NOMO-1 (cell line): ENCODE measurements at regions not wholly inside any gene's neighbourhood (a gene's known extent, or its start where the extent isn't known, plus 50 kb on each side); places are given as distances from the start of the nearest gene placed in this dataset.
A peak's percentile ranks its signal among the peaks of the same experiment; 100 is the strongest.

Experiments
- DNase-seq, 2 experiments: peaks; one replicate each; lab custom pipeline; 2025; ENCODE audit not compliant: unreplicated experiment in 2 of 2; lab: John Stamatoyannopoulos, UW

DNA sequence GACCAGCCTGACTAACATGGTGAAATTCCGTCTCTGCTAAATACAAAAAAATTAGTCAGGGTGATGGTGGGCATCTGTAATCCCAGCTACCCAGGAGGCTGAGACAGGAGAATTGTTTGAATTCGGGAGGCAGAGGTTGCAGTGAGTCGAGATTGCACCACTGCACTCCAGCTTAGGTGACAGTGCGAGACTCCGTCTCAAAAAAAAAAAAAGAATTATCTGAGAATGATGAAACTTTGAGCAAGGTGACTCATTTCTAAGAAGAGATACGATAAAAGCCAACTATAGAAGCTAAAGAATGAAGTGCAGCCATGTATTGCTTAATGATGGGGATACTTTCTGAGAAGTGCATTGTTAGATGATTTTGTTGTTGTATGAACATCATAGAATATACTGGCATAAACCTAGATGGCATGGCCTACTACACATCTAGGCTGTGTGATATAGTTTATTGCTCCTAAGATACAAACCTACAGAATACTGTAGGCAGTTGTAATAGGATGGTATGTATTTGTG is 64.7 kb downstream of the SNRPE start:
- DNase-seq, result peak in 1 of 2 experiments; percentile 68

DNA sequence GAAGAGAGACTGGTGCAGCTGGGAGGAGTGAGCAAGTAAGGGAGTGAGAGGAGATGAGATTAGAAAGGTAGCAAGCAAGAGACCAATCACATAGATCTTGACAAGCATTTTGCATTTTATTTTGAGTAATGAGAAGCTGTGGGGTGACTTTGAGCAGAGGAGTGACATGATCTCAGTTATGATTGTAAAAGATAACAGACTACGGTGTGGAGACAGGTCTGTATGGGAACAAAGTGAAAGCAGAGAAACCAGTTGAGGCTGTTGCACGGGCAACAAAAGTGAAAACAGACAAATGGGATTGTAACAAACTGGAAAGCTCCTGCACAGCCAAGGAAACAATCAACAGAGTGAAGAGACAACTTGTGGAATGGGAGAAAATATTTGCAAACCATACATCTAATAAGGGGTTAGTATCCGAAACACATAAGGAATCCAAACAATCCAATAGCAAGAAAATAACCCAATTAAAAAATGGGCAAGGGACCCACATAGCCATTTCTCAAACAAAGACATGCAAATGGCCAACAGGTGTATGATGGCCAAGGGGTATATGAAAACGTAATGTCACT is 68.4 kb downstream of the SNRPE start:
- DNase-seq, result no peak

DNA sequence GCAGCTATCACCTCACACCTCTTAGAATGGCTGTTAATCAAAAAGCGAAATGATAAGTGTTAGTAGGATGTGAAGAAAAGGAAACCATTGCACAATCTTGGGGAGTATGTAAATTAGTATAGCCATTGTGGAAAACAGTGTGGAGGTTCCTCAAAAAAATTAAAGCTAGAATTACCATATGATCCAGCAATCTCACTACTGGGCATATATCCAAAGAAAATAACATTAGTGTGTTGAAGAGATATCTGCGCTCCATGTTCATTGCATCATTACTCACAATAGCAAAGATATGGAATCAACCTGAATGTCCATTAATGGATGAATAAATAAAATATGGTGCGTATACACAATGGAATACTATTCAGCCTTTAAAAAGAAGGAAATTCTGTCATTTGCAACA is 68.9 kb downstream of the SNRPE start:
- peak; percentile 31 to 66 for DNase-seq

DNA sequence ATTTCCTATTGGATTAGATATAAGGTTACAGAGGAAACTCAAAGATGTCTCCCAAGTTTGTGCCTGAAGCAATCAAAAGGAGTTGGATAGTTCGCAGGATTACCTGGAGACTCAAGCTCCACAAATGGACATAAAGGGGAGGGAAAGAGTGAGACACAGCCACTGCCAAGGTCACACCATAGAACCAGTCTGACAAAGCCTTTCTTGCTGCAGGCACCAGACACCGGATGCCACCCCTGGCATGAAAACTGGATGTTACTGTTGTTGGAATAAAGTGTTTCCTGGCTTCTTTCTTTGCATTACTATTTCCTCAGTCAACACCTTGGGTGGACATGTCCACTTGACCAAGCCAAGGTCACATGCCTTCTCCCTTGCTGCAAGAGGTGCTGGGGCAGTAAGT is 70.6 kb downstream of the SNRPE start:
- DNase-seq, result no peak

DNA sequence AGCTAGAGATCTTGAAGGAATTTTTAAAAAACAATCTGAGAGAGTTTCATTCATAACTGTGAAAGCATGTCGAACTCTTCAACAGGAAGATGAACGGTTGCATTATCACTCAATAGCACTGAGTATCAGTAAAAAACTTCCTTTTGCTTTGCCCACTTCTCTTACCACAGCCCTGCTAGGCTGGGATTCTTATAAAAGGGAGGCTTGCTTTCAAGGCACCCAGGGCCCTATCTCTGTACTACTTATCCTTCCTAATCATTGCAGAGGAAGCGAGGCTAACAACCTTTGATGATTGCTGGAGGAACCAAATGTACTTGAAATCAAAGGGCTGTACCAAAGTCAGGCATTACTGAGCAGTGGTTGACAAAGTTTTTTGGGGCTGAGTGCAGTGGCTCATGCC is 71.2 kb downstream of the SNRPE start:
- no peak for DNase-seq

DNA sequence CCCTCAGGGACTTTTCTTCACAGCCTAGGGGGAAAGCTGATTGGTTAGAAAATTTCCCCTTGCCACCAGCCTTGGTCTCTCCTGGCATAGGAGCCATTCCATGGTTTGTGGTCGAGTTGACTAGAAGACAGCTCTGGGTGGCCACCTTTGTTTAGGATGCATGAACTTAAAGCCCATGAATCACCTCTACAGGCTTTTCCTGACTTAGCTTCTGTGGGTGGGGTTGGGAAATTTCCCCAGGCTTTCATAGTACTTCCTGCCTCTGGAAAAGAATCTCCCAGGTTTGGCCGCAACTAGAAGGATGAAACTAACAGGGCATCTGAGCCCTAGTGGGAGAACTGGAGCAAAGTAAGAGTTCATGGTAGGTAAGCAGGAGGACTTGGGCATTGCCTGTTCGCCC is 72.6 kb downstream of the SNRPE start:
- no peak for DNase-seq

DNA sequence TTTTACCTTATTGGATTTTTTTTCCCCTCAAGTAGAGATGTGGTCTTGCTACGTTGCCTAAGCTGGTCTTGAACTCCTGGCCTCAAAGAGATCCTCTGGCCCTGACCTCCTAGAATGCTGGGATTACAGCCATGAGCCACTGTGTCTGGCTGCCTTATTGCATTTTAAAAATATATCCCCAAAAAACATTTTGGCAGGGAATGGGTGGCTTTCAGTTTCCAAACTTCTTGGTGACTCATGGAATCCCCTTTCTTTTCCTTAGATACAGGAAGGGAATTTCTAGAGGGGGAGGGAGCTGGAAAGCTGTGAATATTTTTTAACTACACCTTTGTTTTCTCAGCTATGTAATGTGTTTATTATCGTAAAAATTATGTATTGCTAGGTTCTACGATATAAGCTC is 73.3 kb downstream of the SNRPE start:
- no peak for DNase-seq

DNA sequence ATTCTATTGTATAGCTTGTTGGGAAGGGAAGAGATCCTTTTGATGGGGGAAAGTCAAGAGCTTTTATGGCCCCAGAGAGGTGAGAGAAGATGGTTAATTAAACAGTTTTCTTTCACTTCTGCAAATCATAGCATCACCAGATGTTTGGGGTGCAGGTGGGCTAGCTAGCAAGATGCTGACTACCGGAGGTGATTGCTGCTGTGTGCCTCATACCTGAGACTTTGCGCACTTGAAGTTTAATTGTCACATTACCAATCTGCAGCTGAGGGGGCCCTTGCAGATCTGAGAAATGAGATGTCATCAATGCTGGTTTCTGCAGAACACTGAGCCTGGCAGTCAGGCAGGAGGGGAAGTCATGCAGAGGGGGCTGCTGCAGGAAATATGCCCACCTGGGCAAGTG is 73.9 kb downstream of the SNRPE start:
- no peak for DNase-seq

DNA sequence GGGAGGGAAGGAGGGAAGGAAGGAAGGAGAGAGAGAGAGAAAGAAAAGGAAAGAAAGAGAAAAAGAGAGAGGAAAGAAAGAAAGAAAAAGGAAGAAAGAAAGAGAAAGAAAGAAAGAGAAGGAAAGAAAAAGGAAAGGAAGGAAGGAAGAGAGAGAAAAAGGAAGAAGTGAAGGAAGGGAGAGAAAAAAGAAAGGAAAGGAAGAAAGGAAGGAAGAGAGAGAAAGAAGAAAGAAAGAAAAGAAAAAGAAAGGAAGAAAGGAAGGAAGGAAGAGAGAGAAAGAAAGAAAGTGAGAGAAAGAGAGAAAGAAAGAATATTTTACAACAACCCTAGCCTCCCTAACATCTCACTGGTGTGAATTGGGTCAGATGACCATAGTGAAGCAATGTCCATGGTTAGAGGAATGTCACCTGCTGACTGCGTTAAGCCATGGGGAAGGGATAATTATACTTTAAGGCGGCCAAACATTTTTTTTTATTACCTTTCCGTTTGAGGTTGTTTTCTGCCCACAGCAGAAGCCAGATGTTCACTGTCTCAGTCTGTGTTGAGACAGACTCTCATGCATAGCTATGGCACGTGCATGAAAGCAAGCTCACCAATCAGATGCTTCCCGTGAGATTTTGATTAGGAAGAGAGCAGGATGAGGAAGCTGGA is 76.4 kb downstream of the SNRPE start:
- peak; percentile 87 to 88 for DNase-seq

DNA sequence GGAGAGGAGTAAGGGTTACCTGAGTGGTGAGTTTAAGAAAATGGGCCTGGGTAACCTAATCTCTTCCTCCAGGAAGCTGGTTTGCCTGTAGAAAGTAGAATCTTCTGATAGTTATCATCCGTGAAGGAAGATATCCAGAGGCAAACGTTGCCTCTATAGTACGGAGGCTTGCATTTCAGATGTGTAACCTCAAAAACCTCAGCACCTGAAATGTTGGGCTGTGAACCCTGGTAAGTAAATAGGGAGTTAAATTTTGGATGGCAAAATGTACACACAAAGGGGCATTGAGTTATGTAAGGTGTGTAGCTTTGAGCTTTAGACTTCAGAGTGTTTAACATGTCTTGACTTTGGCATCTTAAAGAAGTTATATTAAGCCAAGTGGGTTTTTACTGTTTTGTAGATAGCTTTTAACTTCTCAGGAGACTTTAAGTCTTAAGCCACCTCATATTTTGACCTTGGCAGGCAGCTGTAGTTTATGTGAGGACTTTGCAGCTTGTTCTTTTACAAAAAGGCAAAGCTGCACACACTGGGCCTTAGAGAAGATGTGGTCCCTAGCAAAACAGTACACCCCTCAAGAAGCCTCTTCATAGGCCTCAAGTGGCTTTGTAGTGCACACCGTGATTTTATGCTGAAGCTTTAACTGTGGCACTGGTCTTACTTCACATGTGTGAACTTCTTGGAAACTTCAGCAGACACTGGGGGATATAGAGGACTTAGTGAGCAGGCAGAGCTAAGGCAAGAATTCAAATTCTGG is 83.4 kb downstream of the SNRPE start:
- DNase-seq, result no peak

DNA sequence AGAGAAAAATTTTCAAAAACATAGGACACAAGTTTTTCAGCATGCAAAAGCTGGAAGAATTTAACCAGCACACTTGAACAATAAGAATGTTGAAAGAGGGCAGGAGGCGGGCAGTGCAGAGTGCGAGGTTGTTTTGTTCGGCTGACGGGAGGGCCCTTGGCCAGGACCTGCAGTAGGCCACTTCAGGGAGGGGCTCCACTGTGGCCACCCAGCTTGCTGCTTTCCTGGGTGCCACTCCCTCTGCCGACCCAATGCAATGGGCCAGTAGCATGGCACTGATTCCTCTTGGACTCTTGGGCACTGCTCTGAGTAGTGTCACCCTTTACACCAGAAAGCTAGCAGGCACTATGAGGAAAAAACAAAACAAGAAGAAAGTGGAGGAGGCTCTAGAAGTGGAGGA is 92.9 kb downstream of the SNRPE start:
- DNase-seq, result no peak

DNA sequence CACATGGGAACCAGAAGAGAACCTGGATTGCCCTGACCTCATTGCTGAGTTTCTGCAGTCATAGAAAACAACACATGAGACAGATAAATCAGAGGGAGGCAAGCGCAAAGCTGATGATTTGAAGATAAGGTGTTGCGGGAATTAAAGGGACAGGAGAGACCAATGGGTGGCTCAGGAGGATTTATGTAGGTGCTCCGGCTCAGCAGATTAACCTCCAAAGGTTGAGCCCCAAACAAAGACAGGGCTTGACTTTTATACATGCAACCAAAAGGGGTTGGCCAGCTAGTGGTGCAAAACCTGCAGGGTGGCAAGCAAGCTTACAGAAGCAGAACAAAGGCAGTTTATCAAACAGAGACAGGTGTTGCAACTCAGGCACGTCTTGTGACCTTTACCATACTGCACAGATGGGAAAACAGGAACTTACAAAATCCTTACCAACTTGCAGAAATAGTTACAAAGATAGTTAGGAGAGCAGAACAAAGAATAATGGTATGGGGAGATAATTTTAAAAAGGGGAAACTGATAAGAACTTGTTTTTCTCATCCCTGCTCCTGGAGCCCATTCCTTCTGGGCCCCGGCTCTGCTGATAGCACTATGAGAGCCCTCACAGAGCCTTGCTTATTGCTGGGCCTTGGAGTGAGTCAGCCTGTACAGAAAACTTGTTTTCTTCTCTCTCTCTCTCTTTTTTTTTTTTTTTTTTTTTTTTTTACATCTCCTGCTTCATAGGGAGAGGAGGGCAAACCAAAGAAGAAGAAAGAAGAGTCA is 93.6 kb downstream of the SNRPE start:
- DNase-seq, result peak; percentile 86 to 98

DNA sequence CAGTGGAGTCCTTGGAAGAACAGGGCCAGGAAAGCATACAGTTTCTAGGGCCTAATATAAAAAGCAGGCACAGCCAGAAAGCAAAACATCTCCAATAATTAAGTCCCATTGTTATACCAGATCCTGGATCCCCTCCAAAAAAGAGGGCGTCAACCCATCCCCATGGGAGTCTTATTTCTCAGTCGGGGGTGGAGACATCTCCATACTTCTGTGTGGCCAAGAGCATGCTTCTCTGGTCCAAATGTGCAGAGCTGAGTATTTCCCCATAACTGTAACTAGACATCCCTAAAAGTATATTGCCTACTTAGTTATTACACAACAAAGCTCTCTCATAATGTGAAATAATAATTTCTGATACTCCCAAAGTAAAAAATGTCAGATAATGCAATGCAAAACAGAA is 104.2 kb upstream of the SOX13 start:
- DNase-seq, result peak in 1 of 2 experiments; percentile 37

DNA sequence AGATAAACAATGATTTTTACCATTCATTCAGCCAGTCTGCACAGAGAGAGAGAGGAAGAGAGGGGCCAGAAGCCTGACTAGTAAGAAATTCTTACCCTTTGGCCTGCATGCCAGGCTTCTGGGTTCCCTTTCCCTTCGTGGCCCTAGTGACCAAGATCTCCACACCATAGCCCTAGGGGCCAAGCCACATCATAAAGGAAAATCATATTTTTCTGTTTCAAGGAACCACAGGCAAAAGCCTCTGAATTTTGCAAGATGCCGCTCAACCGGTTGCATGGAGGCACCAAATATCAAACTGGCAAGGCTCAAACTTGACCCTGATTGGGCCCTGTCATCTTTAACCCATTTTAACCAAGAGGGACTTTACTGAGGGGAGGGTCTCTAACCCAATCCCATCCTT is 103.1 kb upstream of the SOX13 start:
- DNase-seq, result no peak

DNA sequence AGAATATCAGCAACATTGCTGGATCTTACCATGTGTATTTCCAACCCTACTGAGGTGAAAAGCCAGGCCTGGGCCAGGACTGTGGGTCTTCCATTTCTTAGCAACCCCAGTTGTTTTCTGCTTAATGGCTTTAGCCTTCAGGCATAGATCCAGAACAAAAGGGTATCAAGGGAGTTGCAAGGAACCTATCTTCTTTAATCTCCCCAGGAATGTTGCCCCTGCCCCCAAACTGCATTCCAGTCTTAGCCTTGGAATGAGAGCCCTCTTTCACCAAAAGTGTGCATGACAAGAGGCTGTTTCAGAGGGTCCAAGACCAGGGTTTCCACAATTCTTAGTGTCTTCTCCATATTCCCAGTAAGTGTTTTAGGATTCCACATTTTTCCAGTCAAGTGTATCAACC is 87.9 kb upstream of the SOX13 start:
- no peak for DNase-seq

DNA sequence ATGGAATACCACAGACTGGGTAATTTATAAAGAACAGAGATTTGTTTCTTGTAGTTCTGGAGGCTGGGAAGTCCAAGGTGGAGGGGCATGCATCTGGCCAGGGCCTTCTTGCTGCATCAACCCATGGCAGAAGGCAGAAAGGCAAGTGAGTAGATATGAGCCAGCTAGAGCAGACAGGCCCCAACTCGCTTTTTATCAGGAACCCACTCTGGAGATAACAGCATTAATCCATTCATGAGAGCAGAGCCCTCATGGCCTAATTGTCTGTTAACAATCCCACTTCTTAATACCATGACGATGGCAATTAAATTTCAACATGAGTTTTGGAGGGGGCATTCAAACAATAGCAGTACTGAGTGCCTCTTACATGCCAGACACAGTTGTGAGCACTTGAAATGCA is 87.2 kb upstream of the SOX13 start:
- no peak for DNase-seq

DNA sequence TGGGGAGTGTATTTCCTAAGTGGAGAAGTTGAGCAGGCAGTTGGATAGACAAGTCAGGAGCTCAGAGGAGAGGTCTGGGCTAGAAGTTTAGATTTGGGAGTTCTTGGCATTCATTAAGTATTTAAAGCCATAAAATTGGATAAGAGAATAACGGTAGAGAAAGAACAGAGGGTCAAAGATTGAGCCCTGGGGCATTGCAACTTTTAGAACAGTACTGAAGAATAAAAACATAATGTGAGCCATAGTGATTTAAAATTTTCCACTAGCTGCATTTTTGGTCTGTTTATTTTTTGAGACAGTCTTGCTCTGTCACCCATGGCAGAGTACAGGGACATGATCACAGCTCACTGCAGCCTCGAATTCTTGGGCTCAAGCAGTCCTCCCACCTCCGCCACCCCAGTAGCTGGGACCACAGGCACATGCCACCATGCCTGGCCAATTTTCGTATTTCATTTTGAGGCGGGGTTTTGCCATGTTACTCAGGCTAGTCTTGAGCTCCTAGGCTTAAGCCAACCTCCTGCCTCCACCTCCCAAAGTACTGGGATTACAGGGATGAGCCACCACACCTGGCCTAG is 85.9 kb upstream of the SOX13 start:
- no peak for DNase-seq

DNA sequence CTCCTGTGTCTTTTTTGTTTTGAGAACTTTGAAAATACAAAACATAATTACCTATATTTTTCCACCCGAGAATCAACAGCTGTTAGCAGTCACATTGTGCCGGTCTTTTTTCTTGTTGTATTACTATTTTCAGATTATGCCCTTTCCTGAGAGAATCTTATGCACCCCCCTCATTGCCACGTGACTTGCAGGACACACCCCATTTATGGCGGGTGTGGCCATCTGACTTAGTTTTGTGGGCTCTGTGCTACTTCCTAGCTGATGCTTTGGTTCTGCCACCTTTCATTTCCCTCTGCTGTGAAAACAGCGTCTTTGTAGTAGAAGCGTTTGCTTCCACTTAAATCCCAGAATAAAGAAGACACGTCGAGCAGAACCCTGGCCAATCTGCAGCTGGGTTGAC is 82.8 kb upstream of the SOX13 start:
- DNase-seq, result peak; percentile 39 to 45

DNA sequence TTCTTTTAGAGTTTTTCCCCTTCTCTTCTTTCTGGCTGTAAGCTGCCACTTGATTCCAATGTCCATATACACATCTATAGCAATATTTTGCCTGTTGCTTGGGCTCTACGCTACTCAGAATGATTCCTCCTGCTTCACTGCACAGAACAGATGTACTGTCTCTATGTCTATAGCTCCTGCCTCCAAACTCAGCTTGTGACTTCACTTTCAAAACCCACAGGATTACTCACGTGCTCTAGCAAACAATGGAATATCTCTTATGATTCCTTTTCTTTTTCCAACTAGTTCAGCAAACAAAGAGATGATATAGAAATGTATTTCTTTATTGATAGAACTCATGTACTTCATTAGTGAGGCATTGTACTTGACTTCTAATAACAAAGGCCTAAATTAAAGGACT is 80.5 kb upstream of the SOX13 start:
- DNase-seq, result no peak

DNA sequence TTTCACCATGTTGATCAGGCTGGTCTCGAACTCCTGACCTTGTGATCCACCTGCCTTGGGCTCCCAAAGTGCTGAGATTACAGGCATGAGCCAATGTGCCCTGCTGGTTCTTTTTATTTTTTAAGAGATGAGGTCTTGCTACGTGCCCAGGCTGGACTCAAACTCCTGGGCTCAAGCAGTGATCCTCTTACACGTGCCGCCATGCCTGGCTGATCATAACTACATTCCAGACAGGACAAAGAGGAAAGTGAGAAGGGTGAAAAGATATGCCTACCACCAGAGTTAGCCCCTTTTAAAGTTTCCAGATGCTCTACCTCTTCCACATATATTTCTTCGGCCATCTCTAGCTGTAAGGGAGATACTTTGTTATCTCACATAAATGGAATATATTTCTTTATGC is 79.7 kb upstream of the SOX13 start:
- no peak for DNase-seq

DNA sequence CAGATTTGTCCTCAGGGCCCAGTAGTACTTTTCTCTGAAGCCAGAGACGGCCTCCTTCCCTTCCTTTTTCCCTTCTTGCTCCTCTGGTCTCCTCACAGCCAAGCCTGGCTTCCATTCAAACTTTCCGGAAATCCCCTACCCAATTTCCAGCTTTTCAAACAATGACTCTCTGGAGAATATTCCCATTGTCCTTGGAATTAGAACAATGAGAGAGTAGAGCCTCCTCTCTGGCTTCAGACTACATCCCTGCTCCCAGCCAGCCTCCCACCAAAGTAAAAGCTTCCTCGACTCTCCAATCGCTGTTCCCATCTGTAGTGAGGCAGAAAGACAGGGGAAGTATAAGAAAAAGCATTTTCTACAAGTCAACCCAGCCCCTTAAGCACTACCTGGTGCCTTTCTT is 77.7 kb upstream of the SOX13 start:
- no peak for DNase-seq
